HG02798 (cell line): ENCODE measurements at regions not wholly inside any gene's neighbourhood (a gene's known extent, or its start where the extent isn't known, plus 50 kb on each side); places are given as distances from the start of the nearest gene placed in this dataset.

Experiments
- ATAC-seq: cut with Tn5 transposase; IDR thresholded peaks from one replicate; pipeline ENCODE4 v1.9.1; 2021; ENCODE audit warnings: mild to moderate bottlenecking; ENCODE audit not compliant: unreplicated experiment, poor library complexity

- no peak for ATAC-seq
Observed at GRCh38 chr2:63775191-63775590, 66.5 kb upstream of the UGP2 start.

- ATAC-seq: no peak
Observed at GRCh38 chr2:63776382-63776781, 65.3 kb upstream of the UGP2 start.

GRCh38 chr2:63777816-63778215 lies 63.9 kb upstream of the UGP2 start:
- ATAC-seq: no peak

- no peak for ATAC-seq
Observed at GRCh38 chr2:63778391-63778790, 63.3 kb upstream of the UGP2 start.

- no peak for ATAC-seq
Observed at GRCh38 chr2:63780518-63781155, 61.1 kb upstream of the UGP2 start.

- no peak for ATAC-seq
Observed at GRCh38 chr2:63784461-63784860, 57.2 kb upstream of the UGP2 start.

- no peak for ATAC-seq
Observed at GRCh38 chr2:63785096-63785495, 56.6 kb upstream of the UGP2 start.

- ATAC-seq: no peak
Observed at GRCh38 chr2:63786471-63786870, 55.2 kb upstream of the UGP2 start.

- ATAC-seq: no peak
Observed at GRCh38 chr2:63788071-63788470, 53.6 kb upstream of the UGP2 start.

GRCh38 chr2:63789338-63790020 lies 52.2 kb upstream of the UGP2 start:
- ATAC-seq: no peak

GRCh38 chr2:63790491-63790890 lies 51.2 kb upstream of the UGP2 start:
- ATAC-seq: no peak

- no peak for ATAC-seq
Observed at GRCh38 chr2:63790906-63791305, 50.8 kb upstream of the UGP2 start.

- no peak for ATAC-seq
Observed at GRCh38 chr2:63791387-63791786, 50.3 kb upstream of the UGP2 start.
